Spinal cord (tissue), 9 donors: ENCODE measurements at regions not wholly inside any gene's neighbourhood (a gene's known extent, or its start where the extent isn't known, plus 50 kb on each side); places are given as distances from the start of the nearest gene placed in this dataset.
A peak's percentile ranks its signal among the peaks of the same experiment; 100 is the strongest.

ENCODE experiments used
- DNase-seq, 6 donors: peaks; one replicate each; pipeline versions ENCODE4 v3.0.0 to v3.0.0-alpha.2; 2013 to 2015; ENCODE audit warnings: low spot score in 6 of 6, low read depth in 4 of 6
- H3K27ac ChIP-seq: one replicate; pipeline ENCODE4 v1.5.1; 2013; ENCODE audit warnings: low read depth, low read length, control low read depth
- H3K27me3 ChIP-seq: one replicate; pipeline ENCODE4 v1.6.1; 2013; ENCODE audit warnings: low read length; ENCODE audit not compliant: control insufficient read depth, insufficient read depth
- H3K36me3 ChIP-seq: one replicate; pipeline ENCODE4 v1.6.1; 2013; ENCODE audit warnings: low read length; ENCODE audit not compliant: control insufficient read depth, insufficient read depth
- H3K4me1 ChIP-seq: one replicate; pipeline ENCODE4 v1.6.1; 2013; ENCODE audit warnings: low read length; ENCODE audit not compliant: control insufficient read depth, insufficient read depth
- H3K4me3 ChIP-seq: one replicate; pipeline ENCODE4 v1.5.1; 2013; ENCODE audit warnings: low read depth, low read length, control low read depth
- H3K9me3 ChIP-seq: one replicate; pipeline ENCODE4 v1.6.1; 2013; ENCODE audit warnings: low read length; ENCODE audit not compliant: control insufficient read depth, insufficient read depth
- WGBS: methylation state at CpG from one replicate; pipeline ENCODE4 v1.1.5; 2013; ENCODE audit warnings: missing lambda C conversion rate; ENCODE audit not compliant: insufficient coverage; 5-methylcytosine and 5-hydroxymethylcytosine counted together
- donor health status: healthy.

- Histone ChIP-seq H3K4me1 (no peaks in the 10 kb centered on the region), H3K36me3 (no peaks in the 10 kb centered on the region), H3K27ac (no peak overlapping the region), H3K9me3 (no peaks in the 10 kb centered on the region), H3K4me3 (no peak overlapping the region), H3K27me3 (no peaks in the 10 kb centered on the region)
- WGBS: 93% methylated on average over 3 of the region's 4 CpGs
- DNase-seq: no peak
Measured at GRCh38 chr18:61159246-61159645, 174.0 kb upstream of the CDH20 start.

- H3K27ac ChIP-seq: no peak overlapping the region
- H3K4me1 ChIP-seq: no peaks in the 10 kb centered on the region
- DNase-seq: peak in 1 of 6 donors; percentile 81
- no peaks in the 10 kb centered on the region for H3K9me3 ChIP-seq
- H3K36me3 ChIP-seq: no peaks in the 10 kb centered on the region
- no CpG with 5 or more reads among the region's 1 CpG for WGBS
- no peak overlapping the region for H3K4me3 ChIP-seq
- no peaks in the 10 kb centered on the region for H3K27me3 ChIP-seq
Measured at GRCh38 chr18:61164321-61164720, 168.9 kb upstream of the CDH20 start.

GRCh38 chr18:61167902-61168301 is 165.3 kb upstream of the CDH20 start:
- no peaks in the 10 kb centered on the region for H3K27me3 ChIP-seq
- no peak for DNase-seq
- WGBS: no CpG with 5 or more reads among the region's 1 CpG
- H3K9me3 ChIP-seq: no peaks in the 10 kb centered on the region
- no peak overlapping the region for H3K4me3 ChIP-seq
- H3K27ac ChIP-seq: no peak overlapping the region
- H3K4me1 ChIP-seq: no peaks in the 10 kb centered on the region
- H3K36me3 ChIP-seq: no peaks in the 10 kb centered on the region

- Histone ChIP-seq H3K27ac (no peak overlapping the region), H3K27me3 (no peaks in the 10 kb centered on the region), H3K36me3 (no peaks in the 10 kb centered on the region), H3K4me1 (no peaks in the 10 kb centered on the region), H3K9me3 (no peaks in the 10 kb centered on the region), H3K4me3 (no peak overlapping the region)
- WGBS: no CpG with 5 or more reads among the region's 4 CpGs
- no peak for DNase-seq
Measured at GRCh38 chr18:61169386-61169785, 163.8 kb upstream of the CDH20 start.

GRCh38 chr18:61172624-61173023 is 160.6 kb upstream of the CDH20 start:
- WGBS: no CpG with 5 or more reads among the region's 1 CpG
- peaks cover 4% of the 10 kb centered on the region for H3K9me3 ChIP-seq
- H3K4me1 ChIP-seq: no peaks in the 10 kb centered on the region
- no peak overlapping the region for H3K4me3 ChIP-seq
- no peaks in the 10 kb centered on the region for H3K36me3 ChIP-seq
- peak in 1 of 6 donors; percentile 17 for DNase-seq
- no peak overlapping the region for H3K27ac ChIP-seq
- H3K27me3 ChIP-seq: no peaks in the 10 kb centered on the region

GRCh38 chr18:61173554-61173953 is 159.7 kb upstream of the CDH20 start:
- Histone ChIP-seq H3K36me3 (no peaks in the 10 kb centered on the region), H3K27ac (no peak overlapping the region), H3K27me3 (no peaks in the 10 kb centered on the region), H3K4me3 (no peak overlapping the region), H3K9me3 (peaks cover 4% of the 10 kb centered on the region), H3K4me1 (no peaks in the 10 kb centered on the region)
- WGBS: 82% methylated on average over 4 of the region's 6 CpGs
- no peak for DNase-seq

GRCh38 chr18:61183798-61184197 is 149.4 kb upstream of the CDH20 start:
- no peak for DNase-seq
- Histone ChIP-seq H3K27me3 (no peaks in the 10 kb centered on the region), H3K9me3 (no peaks in the 10 kb centered on the region), H3K4me3 (no peak overlapping the region), H3K36me3 (no peaks in the 10 kb centered on the region), H3K27ac (no peak overlapping the region), H3K4me1 (no peaks in the 10 kb centered on the region)

GRCh38 chr18:61187971-61188370 is 145.3 kb upstream of the CDH20 start:
- DNase-seq: no peak
- H3K9me3 ChIP-seq: no peaks in the 10 kb centered on the region
- no peak overlapping the region for H3K27ac ChIP-seq
- H3K4me1 ChIP-seq: no peaks in the 10 kb centered on the region
- WGBS: 100% methylated on average over 3 of the region's 3 CpGs
- no peak overlapping the region for H3K4me3 ChIP-seq
- no peaks in the 10 kb centered on the region for H3K27me3 ChIP-seq
- H3K36me3 ChIP-seq: no peaks in the 10 kb centered on the region

GRCh38 chr18:61189376-61189775 is 143.9 kb upstream of the CDH20 start:
- H3K4me3 ChIP-seq: no peak overlapping the region
- no peaks in the 10 kb centered on the region for H3K36me3 ChIP-seq
- no CpG with 5 or more reads among the region's 3 CpGs for WGBS
- no peak for DNase-seq
- H3K9me3 ChIP-seq: no peaks in the 10 kb centered on the region
- no peaks in the 10 kb centered on the region for H3K4me1 ChIP-seq
- no peaks in the 10 kb centered on the region for H3K27me3 ChIP-seq
- no peak overlapping the region for H3K27ac ChIP-seq

GRCh38 chr18:61194726-61195125 is 138.5 kb upstream of the CDH20 start:
- Histone ChIP-seq H3K27me3 (no peaks in the 10 kb centered on the region), H3K4me1 (no peaks in the 10 kb centered on the region), H3K4me3 (no peak overlapping the region), H3K36me3 (no peaks in the 10 kb centered on the region), H3K9me3 (no peaks in the 10 kb centered on the region), H3K27ac (no peak overlapping the region)
- WGBS: 93% methylated on average over 3 of the region's 4 CpGs
- no peak for DNase-seq
